Ovary (tissue), 7 donors: ENCODE measurements at regions not wholly inside any gene's neighbourhood (a gene's known extent, or its start where the extent isn't known, plus 50 kb on each side); places are given as distances from the start of the nearest gene placed in this dataset.

Experiments used
- DNase-seq, 5 donors: peaks; one replicate each; pipeline ENCODE4 v3.0.0-alpha.2; 2019 to 2020
- H3K27ac ChIP-seq, 2 donors: fragments of 200-600 bp; one replicate each; pipeline versions ENCODE4 v1.5.1 to v1.8.0; 2019 to 2022
- H3K27me3 ChIP-seq: fragments of 200-600 bp; one replicate; pipeline ENCODE4 v1.8.0; 2022
- H3K36me3 ChIP-seq: fragments of 200-600 bp; sonication (generic); one replicate; pipeline ENCODE4 v1.5.1; 2019
- H3K4me1 ChIP-seq: one replicate; pipeline ENCODE4 v1.8.1; 2013; ENCODE audit warnings: mild to moderate bottlenecking, moderate library complexity; ENCODE audit not compliant: insufficient read depth
- H3K4me3 ChIP-seq: fragments of 200-600 bp; sonication (generic); one replicate; pipeline ENCODE4 v1.5.1; 2017
- H3K9me3 ChIP-seq, 2 donors: fragments of 200-600 bp in 1 of 2; sonication (generic) in 1 of 2; one replicate each; pipeline versions ENCODE4 v1.5.1 to v1.8.1; 2013 to 2019; ENCODE audit warnings: mild to moderate bottlenecking in 1 of 2, moderate library complexity in 1 of 2
- EP300 ChIP-seq: sonication (generic); formaldehyde crosslinking; IDR thresholded peaks from one replicate; pipeline ENCODE4 v1.6.1; 2017; ENCODE audit warnings: antibody characterized with exemption
- POLR2A ChIP-seq: fragments of 450-650 bp; IDR thresholded peaks from one replicate; pipeline ENCODE4 v1.6.1; 2017; ENCODE audit warnings: antibody characterized with exemption, mild to moderate bottlenecking, moderate library complexity
- WGBS, 3 donors: extraction: QIAGEN DNeasy Blood & Tissue Kit in 1 of 3; methylation state at CpG; one replicate each; pipeline versions ENCODE4 v1.1.5 to v1.1.7; 2013 to 2017; 5-methylcytosine and 5-hydroxymethylcytosine counted together
- intact Hi-C, 4 donors: fragments of 100-400 bp; cut with DNase I; formaldehyde crosslinking; loops; one replicate each; pipeline versions ENCODE4 v1.11.0 to v1.15.1; 2022 to 2023
- TF ChIP-seq, protein P1 (sequence below), 3 donors: fragments of 450-650 bp in 2 of 3; fragments of 200-600 bp in 1 of 3; IDR thresholded peaks; one replicate each; pipeline versions ENCODE4 v1.5.1 to v1.8.0; 2016 to 2022; ENCODE audit warnings: antibody characterized with exemption in 3 of 3, mild to moderate bottlenecking in 1 of 3
- donor health status: DM: no; HTN: no; CAD: no; lungs with moderate emphysema.
- donor health status: DM: no; HTN: no; CAD: no.
- donor health status: Bipolar disorder and iron deficiency.
- donor health status: DM: no; HTN: no; CAD: no.
- donor health status: DM: yes; HTN: yes; CAD: no.

DNA sequence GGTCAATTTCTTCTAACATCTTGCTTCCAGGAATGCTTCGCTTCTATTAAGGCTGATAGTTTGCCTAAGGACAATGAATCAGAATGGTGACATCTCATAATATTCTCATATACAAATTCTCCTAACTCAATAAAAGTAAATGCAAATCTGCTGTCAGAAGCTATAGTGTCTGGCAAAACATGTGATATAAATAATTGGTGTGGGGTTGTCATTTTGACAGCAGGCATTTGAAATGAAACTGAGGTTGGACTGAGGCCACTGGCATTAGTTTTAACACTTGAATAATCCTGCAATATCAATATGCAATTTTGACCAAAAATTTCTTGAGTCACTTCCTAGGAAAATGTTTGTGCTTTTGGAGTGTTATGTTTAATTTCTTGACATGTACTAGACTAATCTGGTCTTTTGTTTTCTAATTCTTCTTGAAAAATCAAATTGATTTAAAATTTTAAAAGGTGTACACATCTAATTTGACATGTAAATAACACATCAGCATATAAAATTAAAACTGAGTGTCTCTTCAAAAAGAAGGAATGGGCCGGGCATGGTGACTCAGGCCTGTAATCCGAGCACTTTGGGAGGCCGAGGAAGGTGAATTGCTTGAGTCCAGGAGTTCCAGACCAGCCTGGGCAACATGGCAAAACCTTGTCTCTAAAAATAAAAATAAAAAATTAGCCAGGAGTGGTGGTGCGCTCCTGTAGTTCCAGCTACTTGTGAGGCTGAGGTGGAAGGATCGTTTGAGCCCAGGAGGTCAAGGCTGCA lies 92.3 kb upstream of the BTG1 start:
- Histone ChIP-seq H3K27me3 (no peaks in the 10 kb centered on the region), H3K4me3 (no peak overlapping the region), H3K36me3 (no peaks in the 10 kb centered on the region), H3K4me1 (no peaks in the 10 kb centered on the region), H3K27ac (no peak overlapping the region), H3K9me3 (no peaks in the 10 kb centered on the region)
- intact Hi-C loops, result no loop called here
- TF ChIP-seq POLR2A, result no peak
- TF ChIP-seq EP300, result no peak
- TF ChIP-seq, protein P1, sequence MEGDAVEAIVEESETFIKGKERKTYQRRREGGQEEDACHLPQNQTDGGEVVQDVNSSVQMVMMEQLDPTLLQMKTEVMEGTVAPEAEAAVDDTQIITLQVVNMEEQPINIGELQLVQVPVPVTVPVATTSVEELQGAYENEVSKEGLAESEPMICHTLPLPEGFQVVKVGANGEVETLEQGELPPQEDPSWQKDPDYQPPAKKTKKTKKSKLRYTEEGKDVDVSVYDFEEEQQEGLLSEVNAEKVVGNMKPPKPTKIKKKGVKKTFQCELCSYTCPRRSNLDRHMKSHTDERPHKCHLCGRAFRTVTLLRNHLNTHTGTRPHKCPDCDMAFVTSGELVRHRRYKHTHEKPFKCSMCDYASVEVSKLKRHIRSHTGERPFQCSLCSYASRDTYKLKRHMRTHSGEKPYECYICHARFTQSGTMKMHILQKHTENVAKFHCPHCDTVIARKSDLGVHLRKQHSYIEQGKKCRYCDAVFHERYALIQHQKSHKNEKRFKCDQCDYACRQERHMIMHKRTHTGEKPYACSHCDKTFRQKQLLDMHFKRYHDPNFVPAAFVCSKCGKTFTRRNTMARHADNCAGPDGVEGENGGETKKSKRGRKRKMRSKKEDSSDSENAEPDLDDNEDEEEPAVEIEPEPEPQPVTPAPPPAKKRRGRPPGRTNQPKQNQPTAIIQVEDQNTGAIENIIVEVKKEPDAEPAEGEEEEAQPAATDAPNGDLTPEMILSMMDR (IDR thresholded peaks at IDR 0.05), result no peak
- DNase-seq, result no peak
- 88 to 92% (median 92%) methylated on average over 6 of the region's 6 CpGs for WGBS, 3 donors

- H3K27ac ChIP-seq, result no peak overlapping the region
- intact Hi-C loops, result no loop called here
These were observed 91.6 kb upstream of the BTG1 start for GRCh38 chr12:92237262-92237661.

DNA sequence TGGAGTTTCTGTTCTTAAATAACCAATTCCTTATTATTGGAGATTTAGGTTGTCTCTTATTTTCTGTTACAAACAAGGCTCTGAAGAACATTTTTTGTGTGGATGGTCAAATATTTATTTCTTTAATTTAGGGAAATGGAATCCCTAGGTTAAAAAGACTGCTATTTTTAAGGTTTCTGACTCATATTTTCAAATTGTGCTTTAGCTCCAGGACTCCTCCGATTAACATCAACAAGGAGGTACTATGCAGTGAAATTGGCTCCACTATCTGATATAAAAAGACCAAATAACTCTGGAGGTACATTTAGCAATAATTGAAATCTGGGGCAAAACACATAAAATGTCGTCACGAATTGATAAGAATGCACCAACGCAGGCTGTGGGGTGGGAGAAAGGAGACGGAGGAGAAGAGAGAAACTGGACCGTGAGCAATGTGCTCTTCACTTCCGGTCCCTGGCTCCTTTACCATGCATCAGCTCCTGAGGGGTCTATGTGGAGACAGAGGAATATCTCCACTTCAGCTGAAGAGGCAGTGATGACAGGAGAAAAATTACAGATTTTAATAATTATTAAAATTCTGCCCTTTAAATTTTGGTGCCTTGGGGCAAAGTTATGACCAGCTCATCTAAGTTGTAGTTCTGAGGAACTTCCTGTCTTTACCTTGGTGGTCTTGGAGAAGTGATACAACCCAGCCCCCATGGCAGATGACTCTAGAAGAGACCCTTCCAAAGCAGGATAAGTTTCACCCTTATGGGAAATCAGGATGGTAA lies 90.2 kb upstream of the BTG1 start:
- Histone ChIP-seq H3K27ac (no peak overlapping the region), H3K4me1 (no peaks in the 10 kb centered on the region), H3K36me3 (no peaks in the 10 kb centered on the region), H3K4me3 (no peak overlapping the region), H3K9me3 (no peaks in the 10 kb centered on the region), H3K27me3 (no peaks in the 10 kb centered on the region)
- no peak for TF ChIP-seq POLR2A
- TF ChIP-seq EP300, result no peak
- TF ChIP-seq, protein P1 (IDR thresholded peaks at IDR 0.05), result no peak
- WGBS, 3 donors, result 80 to 93% (median 84%) methylated on average over 7 of the region's 7 CpGs
- DNase-seq, result no peak
- intact Hi-C loops, result no loop called here

More at GRCh38 chr12:92237262-92237661, 91.6 kb upstream of the BTG1 start:
- TF ChIP-seq, protein P1 (IDR thresholded peaks at IDR 0.05), result no peak
- TF ChIP-seq EP300 (no peak), POLR2A (no peak)
- Histone ChIP-seq H3K4me1 (no peaks in the 10 kb centered on the region), H3K27me3 (no peaks in the 10 kb centered on the region), H3K4me3 (no peak overlapping the region), H3K9me3 (no peaks in the 10 kb centered on the region), H3K36me3 (no peaks in the 10 kb centered on the region)
- 91 to 96% (median 95%) methylated on average over 1 of the region's 1 CpG for WGBS, 3 donors
- no peak for DNase-seq

DNA sequence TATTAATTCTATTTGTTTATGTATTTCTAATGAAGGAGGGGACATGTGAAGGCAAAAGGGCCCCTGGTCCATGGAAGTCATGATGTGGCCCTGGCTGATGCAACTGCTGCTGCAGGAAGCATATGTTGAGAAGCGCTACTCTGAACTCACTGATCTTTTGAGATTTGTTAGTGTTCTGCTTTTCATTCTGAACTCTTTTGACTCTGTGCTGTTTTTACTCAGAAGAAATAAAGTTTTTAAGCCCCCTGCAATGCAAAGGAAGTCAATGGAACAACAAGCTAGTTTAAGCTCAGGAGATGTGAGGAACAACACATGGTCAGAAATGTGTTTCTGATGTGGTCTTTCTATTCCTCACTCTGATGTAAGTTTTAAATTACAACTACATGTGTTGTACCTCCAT lies 88.9 kb upstream of the BTG1 start:
- intact Hi-C loops, result no loop called here
- TF ChIP-seq EP300, result no peak
- TF ChIP-seq, protein P1 (IDR thresholded peaks at IDR 0.05), result no peak
- no peak for TF ChIP-seq POLR2A
- 96 to 100% (median 100%) methylated on average over 1 of the region's 1 CpG for WGBS, 3 donors
- Histone ChIP-seq H3K4me1 (no peaks in the 10 kb centered on the region), H3K4me3 (no peak overlapping the region), H3K27ac (no peak overlapping the region), H3K27me3 (no peaks in the 10 kb centered on the region), H3K36me3 (no peaks in the 10 kb centered on the region), H3K9me3 (no peaks in the 10 kb centered on the region)
- no peak for DNase-seq
